NCI-H524 treated with DMSO at 0.1 percent for 48 hours (cell line): ENCODE measurements at regions not wholly inside any gene's neighbourhood (a gene's known extent, or its start where the extent isn't known, plus 50 kb on each side); places are given as distances from the start of the nearest gene placed in this dataset.
"Not testable (repeated sequence)": the region's sequence is repeated elsewhere in the genome, so short reads cannot be mapped to it uniquely, and the experiment has no call there.

ENCODE experiments used
- DNase-seq: peaks from one replicate; lab custom pipeline; 2025; lab: John Stamatoyannopoulos, UW

DNA sequence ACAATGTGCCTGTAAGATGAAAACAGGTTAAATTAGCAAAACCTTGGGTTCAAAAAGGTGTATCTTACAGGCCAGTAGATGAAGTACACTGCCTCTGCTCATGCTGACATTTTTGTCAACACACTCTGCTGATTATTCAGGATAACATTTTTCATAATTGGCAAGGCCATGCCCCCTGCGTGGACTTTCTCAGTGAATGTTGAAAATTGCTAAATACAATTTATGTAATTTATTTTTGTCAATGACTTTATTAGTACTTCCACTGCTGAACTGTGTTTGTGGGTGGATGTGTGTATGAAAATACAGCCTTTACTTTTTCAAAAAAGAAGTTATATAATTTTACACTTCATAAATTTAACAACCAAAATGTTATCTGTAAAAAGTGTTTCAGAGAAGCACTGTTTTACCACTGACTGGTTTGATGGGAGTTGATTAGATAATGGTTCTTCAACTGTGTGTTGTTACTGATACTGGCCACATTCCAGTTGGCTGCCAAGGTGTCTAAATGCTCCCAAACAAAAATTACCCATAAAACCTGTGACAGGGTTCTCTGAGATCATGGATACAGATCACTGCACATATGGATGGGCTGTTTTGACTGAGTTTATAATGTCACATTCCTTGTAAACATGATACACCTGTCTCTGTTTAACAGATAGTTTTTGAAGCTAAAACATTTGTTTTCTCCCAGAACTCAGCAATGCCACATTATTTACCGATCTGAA lies 151.9 kb upstream of the SLC7A11 start:
- DNase-seq: no peak

- no peak for DNase-seq
These were observed 150.7 kb upstream of the SLC7A11 start for GRCh38 chr4:138392751-138393308.

- DNase-seq: no peak
These were observed 148.0 kb upstream of the SLC7A11 start for GRCh38 chr4:138389976-138390685.

DNA sequence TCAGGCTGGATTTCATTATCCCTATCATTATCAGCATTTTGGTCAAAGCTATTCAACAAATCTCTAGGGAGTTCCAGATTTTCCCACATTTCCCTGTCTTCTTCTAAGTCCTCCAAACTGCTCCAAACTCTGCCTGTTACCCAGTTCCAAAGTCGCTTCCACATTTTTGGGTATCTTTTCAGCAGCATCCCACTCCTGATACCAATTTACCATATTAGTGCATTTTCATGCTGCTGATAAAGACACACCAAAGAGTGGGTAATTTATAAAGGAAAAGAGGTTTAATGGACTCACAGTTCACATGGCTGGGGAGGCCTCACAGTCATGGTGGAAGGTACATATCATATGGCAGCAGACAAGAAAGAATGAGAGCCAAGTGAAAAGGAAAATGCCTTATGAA lies 132.8 kb upstream of the SLC7A11 start:
- no peak for DNase-seq

GRCh38 chr4:138367942-138368341 lies 125.8 kb upstream of the SLC7A11 start:
- DNase-seq: no peak

DNA sequence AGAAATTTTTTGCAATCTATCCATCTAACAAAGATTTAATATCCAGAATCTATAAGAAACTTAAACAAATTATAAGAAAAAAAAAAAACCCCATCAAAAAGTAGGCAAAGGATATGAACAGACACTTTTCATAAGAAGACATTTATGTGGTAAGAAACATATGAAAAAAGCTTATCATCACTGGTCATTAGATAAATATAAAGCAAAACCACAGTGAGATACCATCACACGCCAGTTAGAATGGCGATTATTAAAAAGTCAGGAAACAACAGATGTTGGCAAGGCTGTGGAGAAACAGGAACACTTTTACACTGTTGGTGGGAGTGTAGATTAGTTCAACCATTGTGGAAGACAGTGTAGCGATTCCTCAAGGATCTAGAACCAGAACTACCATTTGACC lies 110.3 kb upstream of the SLC7A11 start:
- not testable (repeated sequence) for DNase-seq

GRCh38 chr4:138348055-138348454 lies 105.9 kb upstream of the SLC7A11 start:
- no peak for DNase-seq

GRCh38 chr4:138347561-138347960 lies 105.4 kb upstream of the SLC7A11 start:
- DNase-seq: no peak

DNA sequence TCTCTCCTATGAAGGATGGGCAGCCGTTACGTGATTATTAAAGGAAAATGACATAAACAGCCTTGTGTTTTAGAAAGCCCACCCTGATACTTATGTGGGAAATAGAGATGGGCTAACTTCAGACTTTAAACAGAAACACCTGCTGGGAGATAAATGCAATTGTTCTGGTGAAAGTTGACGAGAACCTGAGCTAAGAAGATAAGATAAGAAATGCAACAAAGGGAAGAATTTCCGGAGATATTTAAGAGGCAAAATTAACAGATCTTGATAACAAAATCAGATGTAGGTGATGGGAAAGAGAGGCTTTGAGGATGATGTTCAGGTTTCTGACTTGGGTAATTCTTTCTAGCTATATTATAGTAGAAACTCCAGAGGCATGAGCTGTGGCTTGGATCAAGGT lies 102.7 kb upstream of the SLC7A11 start:
- no peak for DNase-seq

GRCh38 chr4:138344054-138344453 lies 101.9 kb upstream of the SLC7A11 start:
- DNase-seq: no peak

GRCh38 chr4:138341739-138342415 lies 99.7 kb upstream of the SLC7A11 start:
- no peak for DNase-seq

- DNase-seq: no peak
These were observed 96.7 kb upstream of the SLC7A11 start for GRCh38 chr4:138338840-138339239.

DNA sequence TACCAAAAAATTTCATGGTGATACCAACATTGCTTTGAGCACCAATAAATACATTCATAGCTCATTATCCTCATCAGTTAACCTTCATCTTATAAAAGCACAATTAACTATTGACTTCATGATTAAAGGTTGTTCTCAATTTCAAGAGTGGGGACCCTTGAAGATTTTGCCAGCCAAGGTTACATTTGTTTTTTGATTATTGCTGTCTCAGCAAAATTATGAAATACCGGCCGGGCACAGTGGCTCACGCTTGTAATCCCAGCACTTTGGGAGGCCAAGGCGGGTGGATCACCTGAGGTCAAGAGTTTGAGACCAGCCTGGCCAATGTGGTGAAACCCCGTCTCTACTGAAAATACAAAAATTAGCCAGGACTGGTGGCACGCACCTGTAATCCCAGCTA lies 96.1 kb upstream of the SLC7A11 start:
- DNase-seq: not testable (repeated sequence)

DNA sequence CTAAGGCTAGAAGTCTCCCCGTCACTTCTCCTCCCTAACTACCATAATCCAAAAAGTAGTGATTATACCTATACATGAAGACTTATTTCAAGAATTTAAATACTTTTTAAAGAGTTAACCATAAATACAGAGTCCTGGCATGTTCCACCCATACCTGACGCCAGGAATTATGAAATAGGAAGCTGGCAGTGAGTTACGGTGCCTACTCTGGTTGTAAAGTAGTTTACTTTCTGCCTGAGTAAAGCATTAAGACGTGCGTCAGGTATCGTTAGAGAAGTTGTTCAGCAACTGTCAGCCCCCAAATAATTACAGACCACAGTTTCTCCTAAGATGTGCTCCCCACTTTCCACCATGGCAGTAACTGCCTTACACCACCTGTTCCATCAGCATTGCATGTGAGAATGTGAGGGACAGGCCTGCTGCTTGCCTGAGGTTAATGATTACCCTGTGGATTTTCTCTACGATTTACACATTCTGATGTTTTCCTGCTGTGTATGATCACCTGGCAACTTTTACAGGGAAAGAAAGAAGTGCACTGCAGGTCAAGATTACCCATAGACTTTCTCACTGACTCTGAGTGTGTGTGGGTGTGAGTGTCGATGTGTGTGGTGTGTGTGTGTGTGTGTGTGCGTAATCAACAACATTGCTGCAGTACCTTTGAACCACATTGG lies 92.3 kb upstream of the SLC7A11 start:
- DNase-seq: no peak

DNA sequence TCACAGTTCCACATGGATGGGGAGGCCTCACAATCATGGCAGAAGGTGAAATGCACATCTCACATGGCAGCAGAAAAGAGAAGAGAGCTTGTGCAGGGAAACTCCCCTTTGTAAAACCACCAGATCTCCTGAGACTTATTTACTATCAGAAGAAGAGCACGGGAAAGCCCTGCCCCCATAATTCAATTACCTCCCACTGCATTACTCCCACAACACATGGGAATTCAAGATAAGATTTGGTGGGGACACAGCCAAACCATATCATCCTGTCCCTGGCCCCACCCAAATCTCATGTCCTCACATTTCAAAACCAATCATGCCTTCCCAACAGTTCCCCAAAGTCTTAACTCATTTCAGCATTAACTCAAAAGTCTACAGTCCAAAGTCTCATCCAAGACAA lies 90.3 kb upstream of the SLC7A11 start:
- DNase-seq: not testable (repeated sequence)

DNA sequence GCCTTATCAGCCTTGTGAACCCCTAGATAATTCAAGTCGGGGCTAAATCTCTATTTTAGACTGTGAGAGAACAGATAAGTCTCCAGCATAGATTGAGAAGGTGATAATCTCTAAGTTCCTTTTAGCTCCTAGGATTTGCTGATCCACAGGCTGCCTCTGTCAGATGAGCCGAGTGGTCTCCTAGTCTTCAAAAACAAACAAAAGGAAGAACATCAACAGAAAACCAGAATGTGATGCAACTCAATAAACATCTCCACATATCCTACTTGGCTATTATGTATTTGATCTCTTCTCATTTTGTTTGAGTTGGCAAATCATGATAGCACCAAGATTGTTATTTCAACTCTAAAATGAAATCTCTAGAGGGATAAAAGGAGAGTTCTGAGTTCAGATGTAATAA lies 88.4 kb upstream of the SLC7A11 start:
- DNase-seq: no peak

- DNase-seq: no peak
These were observed 87.4 kb upstream of the SLC7A11 start for GRCh38 chr4:138329506-138330070.

DNA sequence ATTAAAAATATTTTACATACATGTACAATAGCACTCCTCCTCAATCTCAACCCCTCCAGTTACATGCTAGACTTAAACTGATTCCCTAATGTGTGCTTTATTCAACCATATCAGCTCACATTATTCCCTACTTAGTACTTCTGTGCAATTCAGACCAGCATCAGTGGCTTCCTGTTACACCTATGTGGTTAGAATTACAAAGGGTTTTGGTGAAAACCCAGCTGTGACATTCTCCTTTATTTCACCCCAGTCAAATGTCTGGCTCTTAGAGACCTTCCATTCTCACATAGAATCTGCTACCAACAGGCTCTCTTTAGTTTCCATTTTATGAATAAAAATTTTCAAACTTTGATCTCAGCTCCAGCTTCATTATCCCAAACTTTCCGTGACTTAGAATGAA lies 85.2 kb upstream of the SLC7A11 start:
- DNase-seq: no peak

GRCh38 chr4:138320831-138321230 lies 78.7 kb upstream of the SLC7A11 start:
- DNase-seq: no peak

DNA sequence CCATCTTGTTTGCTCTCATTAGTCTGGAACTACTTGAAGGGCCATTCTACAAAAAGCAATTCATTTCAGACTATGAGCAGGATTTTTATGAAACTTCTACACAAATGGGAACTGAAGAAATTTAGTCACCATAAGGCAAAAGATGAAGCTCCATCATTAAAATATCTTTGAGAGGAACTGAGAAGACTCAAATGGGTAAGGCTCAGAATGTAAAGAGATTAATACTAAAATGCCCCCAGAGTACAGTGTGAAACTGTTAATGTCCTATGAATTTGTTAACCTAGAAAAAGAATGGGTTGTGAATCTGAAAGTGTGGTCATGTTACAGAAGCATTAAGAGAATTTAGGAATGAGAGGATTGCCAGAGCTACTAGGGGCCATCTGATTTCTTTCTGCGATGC lies 77.9 kb upstream of the SLC7A11 start:
- no peak for DNase-seq

DNA sequence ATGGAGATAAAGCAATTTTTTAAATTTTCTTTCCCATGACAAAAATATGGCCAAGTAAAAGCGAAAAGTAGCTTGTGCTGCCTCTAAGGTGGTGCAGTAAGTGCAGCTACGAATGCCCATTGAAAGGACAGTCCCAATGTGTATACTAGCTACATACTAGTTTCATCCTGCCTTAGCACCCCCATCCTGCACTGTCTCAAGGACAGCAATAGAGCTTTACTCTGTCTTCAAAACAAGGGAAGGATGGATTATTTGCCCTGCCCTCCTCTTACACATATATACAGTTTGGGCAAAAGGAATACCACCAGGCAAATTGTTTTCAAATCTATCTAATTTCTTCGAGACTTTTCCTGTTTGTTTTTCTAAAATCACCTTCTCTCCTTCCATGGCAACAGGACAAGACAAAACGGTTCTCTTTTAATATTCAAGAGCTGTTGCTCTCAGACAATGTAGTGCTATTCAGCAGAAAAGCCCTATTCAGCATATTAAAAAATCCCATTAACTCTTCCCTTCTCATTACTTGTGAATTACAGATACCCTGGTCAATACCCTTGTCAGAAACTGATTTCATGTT lies 75.1 kb upstream of the SLC7A11 start:
- no peak for DNase-seq

DNA sequence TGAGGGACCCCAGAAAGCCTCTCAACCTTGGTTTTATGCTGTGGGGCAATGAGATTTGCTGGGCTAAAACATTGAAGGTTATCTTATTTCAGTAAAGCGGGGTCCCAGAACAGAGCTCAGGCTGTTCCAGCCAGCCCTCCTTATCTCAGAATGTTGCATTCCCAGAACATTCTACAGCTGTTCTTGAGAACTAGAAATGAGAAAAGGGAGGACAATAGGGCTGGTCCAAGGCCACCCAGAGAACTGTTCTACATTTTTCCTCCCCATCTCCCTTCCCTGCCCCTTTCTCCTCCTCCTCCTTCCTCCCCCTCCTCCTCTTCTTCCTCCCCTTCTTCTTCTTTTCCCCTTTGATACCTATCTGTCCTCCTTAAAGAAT lies 70.4 kb upstream of the SLC7A11 start:
- DNase-seq: no peak
